ENCODE measurements at regions not wholly inside any gene's neighbourhood (a gene's known extent, or its start where the extent isn't known, plus 50 kb on each side); places are given as distances from the start of the nearest gene placed in this dataset.
A peak's percentile ranks its signal among the peaks of the same experiment; 100 is the strongest.
"Not testable (repeated sequence)": the region's sequence is repeated elsewhere in the genome, so short reads cannot be mapped to it uniquely, and the experiment has no call there.

DNA sequence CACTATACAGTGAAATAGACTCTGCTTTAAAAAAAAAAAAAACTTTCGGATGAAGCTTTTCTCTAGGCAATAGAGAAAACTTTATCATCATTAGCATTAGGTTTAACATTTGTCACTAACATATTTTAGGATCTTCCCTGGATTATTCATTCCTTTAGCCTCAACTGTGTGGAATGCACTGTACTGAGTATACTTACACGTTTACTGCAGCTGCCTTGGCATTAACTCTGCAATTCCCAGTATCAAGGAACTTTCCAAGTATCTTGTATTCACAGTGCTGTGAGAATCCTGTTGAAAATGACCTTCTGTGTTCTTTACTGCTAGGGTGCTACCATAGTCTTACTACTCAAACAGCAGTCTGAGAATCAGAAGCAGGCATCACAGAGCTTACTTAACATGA, 328.2 kb upstream of the COL3A1 start:
- DNase-seq (ENCODE audit: low spot score) = no peak

DNA sequence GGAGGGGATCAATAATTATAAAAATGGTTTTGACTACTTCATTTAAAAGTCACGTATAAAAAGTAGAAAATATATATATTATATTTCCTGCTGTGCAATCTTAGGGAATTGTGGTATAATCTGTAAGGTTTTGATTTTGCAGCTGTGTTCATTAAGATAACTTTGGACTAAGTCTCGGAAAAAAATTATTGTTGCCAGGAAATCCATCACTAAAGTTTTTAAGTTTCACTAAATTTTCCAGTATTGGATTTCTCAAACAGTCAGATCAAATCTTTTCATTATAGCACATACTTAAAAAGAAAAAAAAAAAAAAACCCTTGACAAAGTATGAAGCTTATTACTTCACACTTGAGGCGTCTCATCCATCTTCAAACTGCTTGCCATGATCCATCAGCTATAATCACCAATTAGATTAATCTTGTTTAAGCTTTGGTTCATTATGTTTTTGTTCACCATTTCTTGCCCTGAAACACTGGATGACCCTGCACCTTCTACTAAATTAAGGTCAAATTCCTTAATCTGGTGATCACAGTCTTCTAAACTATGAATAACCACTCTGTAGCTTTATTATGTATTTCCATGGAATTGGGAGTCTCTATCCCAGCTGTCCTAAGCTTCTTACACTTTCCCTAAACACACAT, 326.6 kb upstream of the COL3A1 start:
- DNase-seq (ENCODE audit: low spot score) = no peak

DNA sequence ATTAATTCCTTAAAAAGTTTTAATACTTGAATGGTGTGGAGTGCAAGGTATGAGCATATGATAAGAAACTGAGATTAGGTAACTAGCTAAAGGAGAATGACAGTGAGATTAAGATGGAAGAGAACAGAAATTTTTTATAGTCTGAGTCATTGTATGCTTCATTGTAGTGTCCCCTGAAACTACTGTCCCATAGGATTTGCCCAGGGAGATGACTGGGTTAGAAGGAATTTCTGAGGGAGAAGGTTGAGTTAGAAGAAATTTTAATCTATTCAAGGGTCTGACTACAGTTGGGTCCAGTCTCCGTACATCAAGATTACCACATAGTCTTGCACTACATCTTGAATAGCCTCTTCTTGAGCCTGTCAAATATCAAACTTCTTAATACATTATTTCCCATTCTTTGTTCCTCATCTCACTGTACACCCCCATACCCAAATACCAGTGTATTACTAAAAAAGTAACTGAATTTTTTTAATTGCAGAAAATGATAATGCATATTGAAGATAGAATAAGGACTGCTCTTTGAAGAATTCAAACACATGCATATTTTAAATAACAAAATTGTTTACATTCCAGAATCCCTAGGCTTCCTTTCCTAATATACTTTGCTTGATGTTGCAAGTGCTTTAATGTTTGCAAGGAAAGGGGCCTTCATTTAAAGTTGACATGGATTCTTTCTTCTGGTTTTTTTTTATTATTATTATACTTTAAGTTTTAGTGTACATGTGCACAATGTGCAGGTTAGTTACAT, 314.3 kb upstream of the COL3A1 start:
- peak; percentile 85 for DNase-seq (ENCODE audit: low spot score)

DNA sequence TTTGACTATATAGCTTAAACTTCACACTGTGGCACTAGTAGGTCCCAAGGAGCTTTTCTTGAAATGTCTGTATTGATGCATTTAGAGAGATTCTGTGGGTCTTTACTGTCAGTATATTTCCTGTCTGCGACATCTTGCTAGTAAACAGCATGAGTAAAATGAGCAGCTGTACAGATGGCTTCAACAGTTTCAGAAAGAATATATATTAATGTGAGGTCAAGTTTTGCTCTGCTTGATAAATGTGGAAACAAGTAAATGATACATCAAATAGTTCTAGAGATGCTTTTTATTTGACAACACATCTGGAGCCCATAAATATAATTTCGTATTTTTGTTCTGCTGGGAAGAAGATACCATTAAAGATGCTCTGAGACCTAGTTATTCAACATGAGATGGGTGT, 310.9 kb upstream of the COL3A1 start:
- no peak for DNase-seq (ENCODE audit: low spot score)

DNA sequence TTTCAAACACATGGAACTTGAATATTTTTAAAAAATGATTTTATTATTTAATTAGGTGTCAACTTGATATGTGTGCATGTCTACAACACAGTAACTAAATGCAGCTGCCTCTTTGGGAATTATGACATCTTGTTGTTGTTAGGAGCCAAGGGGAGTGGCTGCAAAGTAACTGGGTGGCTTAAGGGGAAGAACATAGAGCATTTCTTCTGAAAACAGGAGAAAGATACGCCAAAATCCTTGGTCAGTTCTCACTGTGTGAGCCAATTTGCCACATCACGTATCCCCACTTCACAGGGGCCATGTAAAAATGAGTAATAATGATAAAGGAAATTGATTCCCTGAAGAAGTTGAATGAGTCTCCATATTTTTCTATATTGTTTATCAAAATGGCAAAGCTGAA, 309.8 kb upstream of the COL3A1 start:
- no peak for DNase-seq (ENCODE audit: low spot score)

DNA sequence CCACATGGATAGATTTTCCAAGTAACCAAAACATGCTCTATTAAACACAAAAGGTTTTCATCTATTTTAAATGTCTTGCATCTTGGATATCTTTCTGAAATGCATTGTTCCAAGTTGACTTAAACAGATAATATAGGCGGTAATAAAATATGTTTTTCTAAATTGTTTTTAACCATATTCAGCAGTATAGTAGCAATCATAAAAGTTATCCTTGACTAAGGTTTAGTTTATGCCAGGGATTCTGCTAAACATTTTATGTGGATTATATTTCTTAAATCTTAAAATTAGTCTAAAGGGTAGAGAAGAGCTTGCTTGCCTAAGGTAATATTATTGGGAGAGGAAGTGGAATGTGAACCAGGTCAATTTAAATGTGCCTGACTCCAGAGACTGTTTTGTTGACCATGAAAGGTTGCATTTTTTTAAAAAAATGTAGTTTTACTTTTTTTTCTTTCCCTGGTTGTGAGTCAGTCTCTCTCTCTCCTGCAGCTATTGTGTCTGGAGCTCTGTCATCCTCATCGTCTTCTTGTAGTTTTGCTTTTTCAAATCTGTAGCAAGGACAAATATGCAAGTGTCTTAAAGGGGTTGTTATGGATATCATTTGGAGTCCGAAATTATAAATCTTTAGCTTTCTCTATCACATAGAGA, 309.1 kb upstream of the COL3A1 start:
- no peak for DNase-seq (ENCODE audit: low spot score)

DNA sequence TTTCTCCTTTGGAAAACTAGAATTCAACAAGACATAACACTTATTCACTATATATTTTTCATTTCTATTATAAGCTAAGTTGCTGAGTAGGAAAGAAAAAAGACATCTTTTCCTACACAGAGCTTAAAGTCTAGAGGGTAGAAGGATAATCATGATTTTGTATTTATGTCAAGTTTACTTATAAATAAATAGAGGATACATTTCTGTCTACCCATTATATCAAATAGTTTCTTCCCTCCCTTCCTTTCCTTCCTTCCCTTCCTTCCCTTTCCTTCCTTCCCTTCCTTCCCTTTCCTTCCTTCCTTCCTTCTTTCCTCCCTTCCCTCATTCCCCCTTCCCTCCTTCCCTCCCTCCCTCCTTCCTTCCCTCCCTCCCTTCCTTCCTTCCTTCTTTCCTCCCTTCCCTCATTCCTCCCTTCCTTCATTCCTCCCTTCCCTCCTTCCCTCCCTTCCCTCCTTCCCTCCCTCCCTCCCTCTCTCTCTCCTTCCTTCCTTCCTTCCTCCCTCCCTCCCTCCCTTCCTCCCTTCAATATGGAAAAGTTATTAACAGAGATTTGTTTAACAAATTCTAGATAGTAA, 308.4 kb upstream of the COL3A1 start:
- no peak for DNase-seq (ENCODE audit: low spot score)

DNA sequence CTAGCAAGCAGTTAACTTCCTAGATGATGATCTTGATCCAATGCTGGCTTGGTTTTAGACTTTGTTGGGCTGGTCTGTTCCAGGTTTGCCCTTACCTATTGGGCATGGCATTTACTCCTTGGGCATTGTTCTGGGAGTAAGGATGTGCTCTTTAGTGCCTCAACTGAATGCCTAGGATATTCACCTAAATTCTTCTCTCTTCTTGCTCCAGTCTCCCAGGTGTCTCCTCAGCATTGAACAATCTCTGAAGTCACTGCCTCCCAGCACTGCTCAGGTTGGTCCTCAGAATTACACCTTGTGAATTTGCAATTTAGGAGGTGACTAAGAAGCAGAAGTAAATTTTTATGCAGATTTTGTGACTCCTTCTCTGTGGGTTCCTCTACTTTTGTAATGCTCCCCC, 307.7 kb upstream of the COL3A1 start:
- no peak for DNase-seq (ENCODE audit: low spot score)

DNA sequence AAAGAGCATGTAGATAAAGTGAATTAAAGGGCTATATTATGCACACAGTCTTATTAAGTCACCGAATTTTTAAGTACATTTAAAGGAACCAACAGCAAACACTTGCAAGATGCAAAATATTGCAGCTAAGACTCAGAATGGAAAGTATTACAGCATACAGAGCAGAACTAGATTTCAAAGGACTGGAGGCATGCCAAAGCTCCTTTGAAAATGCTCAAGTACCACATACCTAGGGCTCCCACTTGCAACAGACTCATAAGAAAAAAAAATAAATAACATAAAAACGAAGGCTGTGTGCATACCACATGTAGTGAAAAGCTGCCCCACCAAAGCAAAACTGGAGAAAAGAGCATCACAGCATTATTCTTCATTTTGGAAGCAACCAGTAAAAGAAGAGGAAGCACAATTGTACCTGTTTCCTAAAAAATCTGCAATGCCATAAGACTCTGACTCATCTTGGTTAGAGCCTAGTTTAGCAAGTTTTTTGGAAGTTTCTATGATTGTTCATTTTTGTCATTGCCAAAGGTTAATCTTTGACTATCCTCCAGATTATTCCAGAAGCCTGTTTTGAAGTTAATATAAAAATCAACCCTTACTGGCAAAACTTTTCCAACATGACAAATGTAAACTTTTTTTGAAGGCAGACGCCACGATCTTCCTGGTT, 306.0 kb upstream of the COL3A1 start:
- DNase-seq (ENCODE audit: low spot score) = peak; percentile 59

DNA sequence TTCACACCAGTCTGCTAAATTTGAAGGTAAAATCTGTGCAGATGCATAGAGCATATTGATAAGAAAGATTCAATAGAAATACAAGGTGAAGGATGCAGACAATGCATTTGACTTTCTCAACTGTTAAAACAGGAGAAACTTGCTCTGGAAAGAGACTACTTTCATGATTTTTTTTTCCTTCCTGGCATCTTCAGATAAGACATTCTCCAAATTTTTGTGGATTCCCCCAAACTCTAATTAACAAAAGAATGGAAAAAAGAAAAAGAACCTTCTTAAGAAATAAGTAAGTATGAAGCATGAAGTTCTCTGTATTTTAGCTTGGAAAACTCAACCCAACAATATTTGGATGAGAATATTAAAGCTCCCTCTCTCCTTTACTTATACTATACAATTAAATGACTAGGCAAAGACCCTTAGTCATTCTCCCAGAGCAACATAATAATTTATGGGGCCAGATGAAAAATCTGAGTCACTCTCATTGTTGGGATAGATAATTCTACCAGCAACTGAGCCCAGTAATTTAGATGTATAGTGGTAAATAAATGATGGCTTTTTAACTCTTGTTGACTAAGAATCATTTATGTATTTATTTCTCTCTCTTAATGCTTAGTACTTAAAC, 298.7 kb upstream of the COL3A1 start:
- DNase-seq (ENCODE audit: low spot score) = peak; percentile 86

DNA sequence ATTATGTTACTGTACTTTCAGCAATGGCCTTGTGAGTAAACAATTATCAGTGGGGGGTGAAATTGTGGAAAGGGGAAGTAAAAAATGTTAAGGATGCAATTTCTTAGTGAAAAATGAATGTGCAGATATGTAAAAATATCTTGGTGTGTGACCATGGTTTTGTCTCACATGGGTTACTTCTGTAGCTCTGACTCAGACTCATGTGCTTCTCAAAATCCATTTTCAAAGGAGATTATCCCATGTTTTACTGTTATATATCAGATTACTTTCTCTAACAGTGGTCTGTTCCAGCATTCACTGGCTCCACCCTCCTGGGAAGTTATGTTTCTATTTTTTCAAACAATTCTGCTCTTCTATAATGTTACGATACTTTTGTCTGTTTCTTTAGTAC, 298.2 kb upstream of the COL3A1 start:
- peak; percentile 51 for DNase-seq (ENCODE audit: low spot score)

DNA sequence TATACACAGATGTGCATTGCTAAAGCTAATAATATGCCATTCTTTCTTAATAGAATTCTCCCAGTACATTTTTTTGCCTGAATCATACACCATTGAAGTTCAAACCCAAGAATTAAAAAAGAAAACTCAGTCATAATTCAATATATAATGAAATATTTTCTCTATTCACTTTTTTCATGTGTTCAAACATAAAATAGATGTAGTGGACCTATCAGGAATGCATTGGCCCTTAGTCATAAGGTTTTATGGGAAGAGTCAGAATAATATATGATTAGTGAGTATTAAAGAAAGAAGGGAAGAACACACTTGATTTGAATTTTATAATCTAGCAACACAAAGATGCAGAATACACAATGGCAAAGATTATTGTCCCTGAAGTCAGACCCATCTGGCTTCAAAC, 297.0 kb upstream of the COL3A1 start:
- DNase-seq (ENCODE audit: low spot score) = peak; percentile 23

DNA sequence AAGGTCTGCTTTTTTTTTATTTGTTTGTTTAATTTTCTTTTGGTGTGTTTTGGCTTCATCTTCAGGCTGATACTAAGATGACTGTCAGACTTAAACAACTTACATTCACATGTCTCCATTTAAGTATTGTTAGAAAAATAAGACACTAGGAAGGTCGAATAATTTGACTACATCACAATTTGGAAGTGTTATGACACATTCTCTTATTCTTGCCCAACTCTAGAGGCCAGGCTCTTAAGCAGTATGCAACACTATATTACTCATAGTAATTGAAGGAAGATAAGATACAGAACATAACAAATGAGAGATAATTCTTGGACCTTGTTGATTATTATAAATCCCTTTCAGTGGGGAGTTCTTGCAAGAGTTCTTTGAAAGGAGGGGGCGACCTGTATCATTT, 295.3 kb upstream of the COL3A1 start:
- DNase-seq (ENCODE audit: low spot score) = no peak

DNA sequence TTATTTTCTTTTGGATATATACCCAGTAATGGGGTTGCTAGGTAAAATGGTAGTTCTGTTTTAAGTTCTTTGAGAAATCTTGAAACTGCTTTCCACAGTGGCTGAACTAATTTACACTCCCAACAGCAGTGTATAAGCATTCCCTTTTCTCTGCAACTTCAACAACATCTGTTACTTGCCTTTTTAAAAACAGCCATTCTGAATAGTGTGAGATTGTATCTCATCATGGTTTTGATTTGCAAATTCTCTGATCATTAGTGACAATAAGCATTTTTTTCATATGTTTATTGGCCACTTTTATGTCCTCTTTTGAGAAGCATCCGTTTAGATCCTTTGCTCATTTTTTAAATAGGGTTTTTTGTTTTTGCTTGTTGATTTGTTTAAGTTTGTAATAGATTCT, 291.3 kb upstream of the COL3A1 start:
- DNase-seq (ENCODE audit: low spot score) = no peak

DNA sequence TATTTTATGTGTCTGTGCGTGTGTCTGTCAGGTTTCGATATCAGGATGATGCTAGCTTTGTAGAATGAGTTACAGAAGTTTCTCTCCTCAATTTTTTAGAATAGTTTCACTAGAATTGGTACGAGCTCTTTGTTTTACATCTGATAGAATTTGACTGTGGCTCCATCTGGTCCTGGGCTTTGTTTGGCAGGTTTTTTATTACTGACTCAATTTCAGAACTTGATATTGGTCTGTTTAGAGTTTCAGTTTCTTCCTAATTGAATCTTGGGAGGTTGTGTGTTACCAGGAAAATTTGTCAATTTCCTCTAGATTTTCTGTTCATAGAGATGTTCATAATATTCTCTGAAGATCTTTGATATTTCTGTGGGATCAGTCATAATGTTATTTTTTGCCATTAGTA, 289.4 kb upstream of the COL3A1 start:
- DNase-seq (ENCODE audit: low spot score) = no peak

DNA sequence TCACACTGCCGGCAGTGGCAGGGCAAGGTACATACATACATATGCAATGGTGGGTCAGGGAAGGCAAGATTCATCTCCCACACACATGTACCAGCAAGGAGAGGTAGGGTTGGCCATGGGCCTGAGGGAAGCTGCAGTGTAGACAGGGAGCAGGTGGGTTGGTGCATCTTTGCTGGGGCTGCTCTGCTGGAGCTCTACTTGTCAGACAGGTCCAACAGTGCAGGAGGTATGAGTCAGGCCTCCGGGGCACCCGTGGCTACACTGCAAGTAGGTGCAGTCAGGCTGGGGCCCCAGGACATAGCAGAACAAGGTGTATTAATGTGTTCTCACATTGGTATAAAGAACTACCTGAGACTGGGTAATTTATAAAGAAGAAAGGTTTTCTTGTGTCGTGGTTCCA, 281.1 kb upstream of the COL3A1 start:
- DNase-seq (ENCODE audit: low spot score) = no peak

DNA sequence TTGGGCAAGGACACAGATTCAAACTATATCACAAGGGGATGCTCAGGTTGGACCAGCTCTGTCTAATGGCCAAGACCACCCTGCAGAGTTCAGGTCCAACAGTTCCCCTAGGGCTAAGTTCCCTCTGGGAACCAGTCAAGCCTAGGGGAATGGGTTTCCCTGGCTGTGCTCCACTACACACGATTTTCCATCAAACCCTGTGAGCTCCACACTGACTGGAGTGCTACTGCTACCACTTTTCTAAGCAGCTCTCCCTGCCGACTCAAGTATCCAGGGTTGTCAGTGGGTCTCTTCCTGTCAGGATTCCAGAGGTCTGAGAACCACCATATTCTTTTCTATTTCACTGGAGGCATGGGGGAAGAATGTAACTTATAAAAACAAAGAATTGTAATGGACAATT, 280.4 kb upstream of the COL3A1 start:
- DNase-seq (ENCODE audit: low spot score) = no peak

DNA sequence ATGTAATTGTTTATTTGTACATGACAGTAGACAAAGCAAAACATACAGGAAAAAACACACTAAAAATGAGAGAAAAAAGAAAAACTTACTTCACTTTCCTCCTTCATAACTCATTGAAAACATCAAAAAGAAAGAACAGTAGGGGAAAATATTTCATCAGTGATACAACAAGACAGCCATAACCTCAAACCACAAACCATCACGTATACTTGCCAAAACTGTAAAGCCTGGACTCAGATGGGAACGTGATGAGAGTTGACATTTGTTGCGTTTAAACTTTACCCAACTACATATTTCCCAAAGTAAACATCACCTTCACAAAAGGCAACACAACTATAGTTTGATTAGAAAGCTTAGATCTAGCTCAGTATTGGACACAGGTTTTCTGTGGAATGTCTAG, 278.2 kb upstream of the COL3A1 start:
- peak; percentile 58 for DNase-seq (ENCODE audit: low spot score)

DNA sequence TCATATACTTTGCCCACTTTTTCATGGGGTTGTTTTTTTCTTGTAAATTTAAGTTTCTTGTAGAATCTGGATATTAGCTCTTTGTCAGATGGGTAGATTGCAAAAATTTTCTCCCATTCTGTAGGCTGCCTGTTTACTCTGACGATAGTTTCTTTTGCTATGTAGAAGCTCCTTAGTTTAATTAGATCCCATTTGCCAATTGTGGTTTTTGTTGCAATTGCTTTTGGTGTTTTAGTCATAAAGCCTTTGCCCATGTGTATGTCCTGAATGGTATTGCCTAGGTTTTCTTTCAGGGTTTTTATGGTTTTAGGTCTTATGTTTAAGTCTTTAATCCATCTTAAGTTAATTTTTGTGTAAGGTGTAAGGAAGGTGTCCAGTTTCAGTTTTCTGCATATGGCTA, 276.0 kb upstream of the COL3A1 start:
- not testable (repeated sequence) for DNase-seq (ENCODE audit: low spot score)

DNA sequence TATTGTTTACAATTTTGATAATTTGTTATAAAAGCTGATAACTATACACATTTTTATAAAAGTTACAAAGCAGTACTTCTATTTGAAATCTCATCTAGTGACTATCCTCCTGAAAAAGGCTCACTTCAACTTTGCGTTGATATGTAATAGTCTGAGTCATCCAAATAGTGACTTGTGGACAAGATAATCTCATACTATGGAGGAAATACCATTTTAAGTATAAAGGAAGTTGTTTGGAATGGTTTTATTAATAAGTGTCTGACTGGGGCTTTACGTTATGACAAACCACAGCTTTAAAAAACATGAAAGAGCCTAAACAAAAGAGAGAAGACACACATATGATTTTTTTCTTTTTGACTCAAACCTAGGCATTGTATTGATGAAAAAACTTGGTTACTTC, 272.3 kb upstream of the COL3A1 start:
- peak; percentile 32 for DNase-seq (ENCODE audit: low spot score)

DNA sequence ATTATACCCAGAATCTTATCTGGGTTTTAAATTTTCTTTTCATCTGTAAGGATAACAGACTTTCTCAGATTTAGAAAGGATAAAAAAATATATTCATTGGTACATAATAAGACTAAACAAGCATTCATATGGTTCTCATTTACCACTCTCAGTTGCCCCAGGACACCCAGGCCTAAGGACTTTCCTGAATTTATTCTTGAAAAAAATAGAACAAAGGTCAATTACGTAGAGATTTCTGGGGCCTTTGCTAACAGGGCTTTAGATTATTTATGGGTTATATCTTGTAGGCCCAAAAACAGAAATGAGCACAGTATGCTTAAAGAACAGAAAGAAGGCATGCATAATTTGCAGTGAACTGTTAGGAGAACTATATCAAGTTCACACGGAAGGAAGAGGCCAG, 269.0 kb upstream of the COL3A1 start:
- DNase-seq (ENCODE audit: low spot score) = no peak

DNA sequence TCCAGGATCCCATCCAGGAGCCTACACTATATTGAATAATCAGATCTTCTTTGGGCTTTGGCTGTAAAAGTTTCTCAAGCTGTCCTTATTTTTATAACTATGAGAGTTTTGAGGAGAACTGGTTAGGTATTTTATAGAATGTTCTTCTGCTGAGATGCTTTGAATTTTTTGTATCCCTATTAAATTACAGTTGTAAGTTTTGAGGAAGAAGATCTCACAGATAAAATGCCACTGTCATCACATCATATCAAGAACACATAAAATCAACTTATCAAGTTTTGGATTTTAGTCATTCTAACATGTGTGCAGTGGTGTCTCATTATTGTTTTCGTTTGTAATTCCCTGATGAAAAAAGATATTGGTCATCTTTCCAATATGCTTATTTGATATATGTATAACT, 260.2 kb upstream of the COL3A1 start:
- DNase-seq (ENCODE audit: low spot score) = no peak
